ENCODE measurements at regions not wholly inside any gene's neighbourhood (a gene's known extent, or its start where the extent isn't known, plus 50 kb on each side); places are given as distances from the start of the nearest gene placed in this dataset.

- H3K27ac ChIP-seq, result no peak overlapping the region
- no peaks in the 10 kb centered on the region for H3K27me3 ChIP-seq (ENCODE audit: insufficient read depth, low read depth)
- H3K36me3 ChIP-seq (ENCODE audit: insufficient read depth), result no peaks in the 10 kb centered on the region
- H4K20me1 ChIP-seq (ENCODE audit: insufficient read depth), result no peaks in the 10 kb centered on the region
- H3K4me2 ChIP-seq, result no peak overlapping the region
- H3K4me3 ChIP-seq (IDR thresholded peaks at IDR 0.05; ENCODE audit: insufficient read depth, low read depth, low read length), result no peak overlapping the region
- no peaks in the 10 kb centered on the region for H3K4me1 ChIP-seq (ENCODE audit: low read depth, poor library complexity, severe bottlenecking)
- TF ChIP-seq CTCF (conservative IDR thresholded peaks at IDR 0.05; ENCODE audit: low read depth, low read length), result no peak
- H3K79me2 ChIP-seq (ENCODE audit: insufficient read depth, low read depth), result no peaks in the 10 kb centered on the region
- H3K9ac ChIP-seq, result no peak overlapping the region
- no peak overlapping the region for H2AFZ ChIP-seq (ENCODE audit: low read depth)
Measured at GRCh38 chr7:128190051-128190647, 50.9 kb upstream of the LEP start.

GRCh38 chr7:128191136-128191844 is 49.8 kb upstream of the LEP start:
- Histone ChIP-seq H2AFZ (ENCODE audit: low read depth) (no peak overlapping the region), H3K4me3 (IDR thresholded peaks at IDR 0.05; ENCODE audit: insufficient read depth, low read depth, low read length) (no peak overlapping the region), H3K4me2 (no peak overlapping the region), H3K36me3 (ENCODE audit: insufficient read depth) (no peaks in the 10 kb centered on the region), H3K79me2 (ENCODE audit: insufficient read depth, low read depth) (no peaks in the 10 kb centered on the region), H3K9ac (no peak overlapping the region), H3K27ac (no peak overlapping the region), H3K27me3 (ENCODE audit: insufficient read depth, low read depth) (no peaks in the 10 kb centered on the region), H4K20me1 (ENCODE audit: insufficient read depth) (no peaks in the 10 kb centered on the region), H3K4me1 (ENCODE audit: low read depth, poor library complexity, severe bottlenecking) (no peaks in the 10 kb centered on the region)
- TF ChIP-seq CTCF (conservative IDR thresholded peaks at IDR 0.05; ENCODE audit: low read depth, low read length), result no peak

Measured in KMS-11 (cell line).